Fibroblast of lung (primary cell): ENCODE measurements at regions not wholly inside any gene's neighbourhood (a gene's known extent, or its start where the extent isn't known, plus 50 kb on each side); places are given as distances from the start of the nearest gene placed in this dataset.

ENCODE experiments used
- DNase-seq, 2 donors: peaks; one replicate each; pipeline versions ENCODE4 v3.0.0 to v3.0.0-alpha.2; 2010; ENCODE audit warnings: low read depth in 2 of 2
- H2AFZ ChIP-seq: 2 replicates; pipeline ENCODE4 v1.5.1; 2012; ENCODE audit warnings: low read length, control low read depth, inconsistent platforms
- H3K27ac ChIP-seq: 2 replicates; pipeline ENCODE4 v1.5.1; 2011; ENCODE audit warnings: low read length, control low read depth; ENCODE audit not compliant: insufficient read depth
- H3K27me3 ChIP-seq: 2 replicates; pipeline ENCODE4 v1.5.1; 2011; ENCODE audit warnings: mild to moderate bottlenecking, low read length; ENCODE audit not compliant: control insufficient read depth, insufficient read depth
- H3K36me3 ChIP-seq: 2 replicates; pipeline ENCODE4 v1.5.1; 2011; ENCODE audit warnings: low read length; ENCODE audit not compliant: control insufficient read depth, insufficient read depth
- H3K4me1 ChIP-seq: 2 replicates; pipeline ENCODE4 v1.5.1; 2011; ENCODE audit warnings: low read length; ENCODE audit not compliant: control insufficient read depth, insufficient read depth; ENCODE audit errors: extremely low read depth
- H3K4me2 ChIP-seq: 2 replicates; pipeline ENCODE4 v1.5.1; 2011; ENCODE audit warnings: low read length, control low read depth; ENCODE audit not compliant: insufficient read depth; ENCODE audit errors: extremely low read depth
- H3K4me3 ChIP-seq, 4 experiments: fragments of 200-600 bp in 1 of 4; sonication (generic) in 1 of 4; replicated peaks in 1 of 4; 2 replicates each; pipeline ENCODE4 v1.5.1; 2011 to 2016; ENCODE audit warnings: low read length in 4 of 4, low read depth in 3 of 4, mild to moderate bottlenecking in 3 of 4, control low read depth in 2 of 4, inconsistent platforms in 1 of 4, mixed read lengths in 1 of 4; ENCODE audit not compliant: insufficient read depth in 1 of 4; ENCODE audit errors: control extremely low read depth in 1 of 4
- H3K79me2 ChIP-seq: 2 replicates; pipeline ENCODE4 v1.5.1; 2012; ENCODE audit warnings: mild to moderate bottlenecking, low read length, inconsistent platforms; ENCODE audit not compliant: control insufficient read depth, insufficient read depth
- H3K9ac ChIP-seq: 2 replicates; pipeline ENCODE4 v1.5.1; 2011; ENCODE audit warnings: mild to moderate bottlenecking, low read length, control low read depth; ENCODE audit not compliant: insufficient read depth
- H3K9me3 ChIP-seq: 2 replicates; pipeline ENCODE4 v1.5.1; 2012; ENCODE audit warnings: low read depth, low read length; ENCODE audit not compliant: control insufficient read depth, insufficient read depth
- H4K20me1 ChIP-seq: 2 replicates; pipeline ENCODE4 v1.5.1; 2011; ENCODE audit warnings: low read length; ENCODE audit not compliant: control insufficient read depth, insufficient read depth; ENCODE audit errors: extremely low read depth
- CTCF ChIP-seq, 2 donors: IDR thresholded peaks in 1 of 2; conservative IDR thresholded peaks in 1 of 2; 1 replicate in 1 of 2; 2 replicates in 1 of 2; pipeline ENCODE4 v1.5.1; 2011 to 2012; ENCODE audit warnings: low read length in 2 of 2, control low read depth in 1 of 2, inconsistent platforms in 1 of 2, low read depth in 1 of 2, mild to moderate bottlenecking in 1 of 2
- EZH2 ChIP-seq: IDR thresholded peaks from 2 replicates; pipeline ENCODE4 v1.5.1; 2012; ENCODE audit warnings: low read length, control low read depth, mild to moderate bottlenecking; ENCODE audit errors: missing control alignments

DNA sequence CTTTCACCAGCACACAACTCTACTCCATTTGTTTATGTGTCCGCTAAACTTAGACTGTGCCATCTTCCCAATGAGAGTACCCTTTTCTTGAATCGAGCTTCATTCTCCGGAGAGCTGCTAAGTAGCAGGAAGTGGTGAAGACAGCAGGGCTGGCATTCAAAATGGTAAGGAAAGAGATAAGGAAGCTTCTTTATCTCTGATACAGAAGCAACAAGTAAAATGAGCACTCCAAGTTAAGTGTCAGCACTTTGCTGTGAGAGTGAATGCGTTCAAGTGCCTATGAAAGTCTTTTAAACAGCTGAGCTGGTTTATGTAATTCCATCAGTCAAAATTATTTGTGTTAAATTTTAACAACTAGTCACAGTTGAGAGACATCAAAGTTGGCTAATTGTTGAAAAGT, 386.8 kb upstream of the PTPRD start:
- Histone ChIP-seq H3K27ac (no peak overlapping the region), H4K20me1 (no peaks in the 10 kb centered on the region), H3K4me2 (no peak overlapping the region), H3K36me3 (no peaks in the 10 kb centered on the region), H3K9ac (no peak overlapping the region), H3K4me3 (no peak overlapping the region), H3K4me1 (no peaks in the 10 kb centered on the region), H3K27me3 (no peaks in the 10 kb centered on the region), H2AFZ (no peak overlapping the region), H3K79me2 (no peaks in the 10 kb centered on the region), H3K9me3 (no peaks in the 10 kb centered on the region)
- no peak for DNase-seq
- TF ChIP-seq CTCF (conservative IDR thresholded peaks at IDR 0.05 in 1 of 2, IDR thresholded peaks at IDR 0.05 in 1 of 2; ENCODE audit: low read depth in 1 of 2, low read length in 2 of 2) (no peak), EZH2 (no peak)

- H3K9me3 ChIP-seq = no peaks in the 10 kb centered on the region
- H3K36me3 ChIP-seq = no peaks in the 10 kb centered on the region
- no peak overlapping the region for H2AFZ ChIP-seq
- no peaks in the 10 kb centered on the region for H3K79me2 ChIP-seq
- no peak overlapping the region for H3K27ac ChIP-seq
- H3K4me3 ChIP-seq = no peak overlapping the region
- no peaks in the 10 kb centered on the region for H3K27me3 ChIP-seq
- H3K4me1 ChIP-seq = no peaks in the 10 kb centered on the region
- no peaks in the 10 kb centered on the region for H4K20me1 ChIP-seq
- DNase-seq = no peak
- H3K4me2 ChIP-seq = no peak overlapping the region
- TF ChIP-seq CTCF (conservative IDR thresholded peaks at IDR 0.05 in 1 of 2, IDR thresholded peaks at IDR 0.05 in 1 of 2; ENCODE audit: low read depth in 1 of 2, low read length in 2 of 2) (no peak), EZH2 (no peak)
- no peak overlapping the region for H3K9ac ChIP-seq
Measured at GRCh38 chr9:11001546-11001945, 388.7 kb upstream of the PTPRD start.

DNA sequence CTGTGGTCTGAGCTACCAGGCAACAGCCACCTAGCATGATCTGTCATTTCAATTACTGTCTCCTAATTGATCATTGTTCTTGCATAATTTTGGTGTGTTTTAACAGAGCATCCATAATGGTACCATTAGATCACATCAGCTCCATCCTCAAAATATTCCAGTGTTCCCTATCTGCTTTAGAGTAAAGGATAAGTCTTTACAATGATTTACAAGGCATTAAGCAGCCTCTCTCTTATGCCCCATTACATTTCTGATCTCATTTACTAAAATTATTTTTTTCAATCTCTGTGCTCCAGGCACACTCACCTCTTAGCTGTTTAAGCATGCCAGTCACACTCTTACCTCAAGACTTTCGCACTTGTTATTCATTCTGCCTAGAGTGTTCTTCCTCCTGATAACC, 389.9 kb upstream of the PTPRD start:
- no peaks in the 10 kb centered on the region for H3K9me3 ChIP-seq
- no peak overlapping the region for H2AFZ ChIP-seq
- H3K4me1 ChIP-seq = no peaks in the 10 kb centered on the region
- no peaks in the 10 kb centered on the region for H3K36me3 ChIP-seq
- H3K9ac ChIP-seq = no peak overlapping the region
- no peak overlapping the region for H3K4me2 ChIP-seq
- no peaks in the 10 kb centered on the region for H3K79me2 ChIP-seq
- H3K27me3 ChIP-seq = no peaks in the 10 kb centered on the region
- DNase-seq = no peak
- no peaks in the 10 kb centered on the region for H4K20me1 ChIP-seq
- H3K4me3 ChIP-seq = no peak overlapping the region
- TF ChIP-seq EZH2 (no peak), CTCF (conservative IDR thresholded peaks at IDR 0.05 in 1 of 2, IDR thresholded peaks at IDR 0.05 in 1 of 2; ENCODE audit: low read depth in 1 of 2, low read length in 2 of 2) (no peak)
- no peak overlapping the region for H3K27ac ChIP-seq
